Naive thymus-derived CD4-positive, alpha-beta T cell (primary cell): ENCODE measurements at regions not wholly inside any gene's neighbourhood (a gene's known extent, or its start where the extent isn't known, plus 50 kb on each side); places are given as distances from the start of the nearest gene placed in this dataset.

Source experiments
- ATAC-seq: fragments of 150-1000 bp; cut with Tn5 transposase; 2 replicates; pipeline ENCODE4 v1.10.0; 2021; ENCODE audit warnings: mild to moderate bottlenecking, moderate library complexity
- CTCF ChIA-PET: fragments of 350-600 bp; sonication (Branson Sonifier 250); formaldehyde crosslinking; loops from one replicate; lab custom pipeline; 2021; ENCODE audit warnings: antibody characterized with exemption; lab: Charles Lee
- POLR2A ChIA-PET: fragments of 350-600 bp; sonication (Branson Sonifier 250); formaldehyde crosslinking; loops from one replicate; lab custom pipeline; 2021; ENCODE audit warnings: antibody characterized with exemption, inconsistent platforms; lab: Charles Lee
- DNase-seq, 9 donors: peaks; one replicate each; pipeline versions ENCODE4 v3.0.0 to v3.0.0-alpha.2; 2020 to 2022; ENCODE audit warnings: mixed read lengths in 1 of 9
- H3K27ac ChIP-seq: one replicate; pipeline ENCODE4 v1.7.0; 2013; ENCODE audit warnings: mild to moderate bottlenecking, low read depth, low read length, moderate library complexity
- H3K27me3 ChIP-seq, 2 donors: one replicate each; pipeline ENCODE4 v1.7.0; 2013; ENCODE audit warnings: low read length in 2 of 2, mild to moderate bottlenecking in 2 of 2, moderate library complexity in 2 of 2; ENCODE audit not compliant: control insufficient read depth in 2 of 2, insufficient read depth in 2 of 2
- H3K36me3 ChIP-seq, 3 experiments: 1 replicate in 2 of 3; 2 replicates in 1 of 3; pipeline ENCODE4 v1.7.0; 2013; ENCODE audit warnings: low read length in 3 of 3, mild to moderate bottlenecking in 3 of 3, moderate library complexity in 1 of 3; ENCODE audit not compliant: insufficient read depth in 3 of 3, control insufficient read depth in 2 of 3
- H3K4me1 ChIP-seq, 2 donors: one replicate each; pipeline ENCODE4 v1.7.0; 2013; ENCODE audit warnings: low read length in 2 of 2, mild to moderate bottlenecking in 2 of 2, moderate library complexity in 1 of 2; ENCODE audit not compliant: control insufficient read depth in 2 of 2, insufficient read depth in 2 of 2
- H3K4me3 ChIP-seq: 2 replicates; pipeline ENCODE4 v1.7.0; 2013; ENCODE audit warnings: mild to moderate bottlenecking, low read length
- H3K9me3 ChIP-seq, 3 experiments: 1 replicate in 2 of 3; 2 replicates in 1 of 3; pipeline ENCODE4 v1.7.0; 2013; ENCODE audit warnings: low read length in 3 of 3; ENCODE audit not compliant: control insufficient read depth in 2 of 3
- H3K27ac Mint-ChIP-seq, 9 donors: one replicate each; pipeline ENCODE4 v1.8.0; 2020 to 2022; ENCODE audit warnings: mixed read lengths in 9 of 9, mild to moderate bottlenecking in 8 of 9, moderate library complexity in 5 of 9, inconsistent platforms in 2 of 9
- H3K27me3 Mint-ChIP-seq, 5 donors: one replicate each; pipeline ENCODE4 v1.8.0; 2021 to 2022; ENCODE audit warnings: mixed read lengths in 5 of 5, mild to moderate bottlenecking in 1 of 5
- H3K36me3 Mint-ChIP-seq, 5 donors: one replicate each; pipeline ENCODE4 v1.8.0; 2020 to 2022; ENCODE audit warnings: mixed read lengths in 5 of 5, mild to moderate bottlenecking in 3 of 5, inconsistent platforms in 1 of 5
- H3K4me1 Mint-ChIP-seq, 7 donors: one replicate each; pipeline ENCODE4 v1.8.0; 2020 to 2022; ENCODE audit warnings: mixed read lengths in 7 of 7, mild to moderate bottlenecking in 3 of 7, inconsistent platforms in 1 of 7
- H3K4me3 Mint-ChIP-seq, 10 donors: one replicate each; pipeline ENCODE4 v1.8.0; 2020 to 2022; ENCODE audit warnings: mild to moderate bottlenecking in 10 of 10, mixed read lengths in 10 of 10, moderate library complexity in 6 of 10, inconsistent platforms in 2 of 10
- H3K9me3 Mint-ChIP-seq, 11 donors: one replicate each; pipeline ENCODE4 v1.8.0; 2020 to 2022; ENCODE audit warnings: mixed read lengths in 11 of 11, mild to moderate bottlenecking in 4 of 11, inconsistent platforms in 1 of 11, moderate library complexity in 1 of 11
- intact Hi-C, 2 donors: fragments of 100-400 bp; cut with micrococcal nuclease; formaldehyde crosslinking; loops; one replicate each; pipeline ENCODE4 v1.15.1; 2023

- Histone ChIP-seq H3K9me3 (no peaks in the 10 kb centered on the region), H3K36me3 (no peaks in the 10 kb centered on the region), H3K27me3 (no peaks in the 10 kb centered on the region), H3K4me3 (no peak overlapping the region), H3K27ac (no peak overlapping the region), H3K4me1 (no peaks in the 10 kb centered on the region)
- Mint-ChIP-seq H3K27me3 (peaks cover 29 to 55% (median 40%) of the 10 kb centered on the region in 5 donors), H3K36me3 (peaks cover 0 to 6% (median 4%) of the 10 kb centered on the region in 5 donors), H3K4me1 (no peaks in the 10 kb centered on the region), H3K4me3 (no peak overlapping the region), H3K27ac (no peak overlapping the region), H3K9me3 (peaks cover 0 to 26% (median 9%) of the 10 kb centered on the region in 11 donors)
- intact Hi-C loops, result no loop called here
- DNase-seq (no peak), ATAC-seq (no peak)
- CTCF ChIA-PET, result no interaction called here
- POLR2A ChIA-PET, result no interaction called here
Measured at GRCh38 chr20:18237682-18238081, 50.6 kb upstream of the ZNF133 start.
